ENCODE measurements at regions not wholly inside any gene's neighbourhood (a gene's known extent, or its start where the extent isn't known, plus 50 kb on each side); places are given as distances from the start of the nearest gene placed in this dataset.

DNA sequence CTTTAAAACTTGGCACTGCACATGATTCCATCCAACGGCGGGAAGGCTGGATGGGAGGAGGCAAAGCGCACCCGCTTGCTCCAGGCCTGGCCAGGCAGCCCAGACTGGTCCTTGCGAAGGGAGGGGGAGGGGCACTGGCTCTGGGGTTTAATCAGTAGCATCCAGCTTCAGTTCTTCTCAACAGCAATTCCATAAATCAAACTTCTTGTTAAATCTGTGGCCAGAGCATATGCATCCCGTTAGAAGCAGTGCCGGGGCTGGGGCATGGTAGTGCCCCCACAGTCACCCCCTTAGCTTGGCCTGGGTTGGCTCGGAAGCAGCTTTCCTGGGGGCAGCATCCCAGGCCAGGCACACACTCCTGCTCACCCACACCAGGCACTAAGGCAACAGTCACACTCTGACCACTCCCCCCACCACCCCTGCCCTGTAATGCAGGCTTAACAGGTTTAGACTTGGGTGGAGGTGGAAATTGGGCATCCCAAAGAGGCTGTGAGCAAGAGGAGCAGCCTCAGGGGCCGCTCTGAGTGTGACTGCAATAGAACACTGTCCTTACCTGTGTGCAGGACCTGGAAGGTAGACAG lies 94.1 kb upstream of the CASZ1 start:
- no peaks in the 10 kb centered on the region for H3K9me3 ChIP-seq
- no peak overlapping the region for H3K4me3 ChIP-seq (ENCODE audit: low read depth, low read length)
- peaks cover 23% of the 10 kb centered on the region for H3K4me1 ChIP-seq
- no peaks in the 10 kb centered on the region for H3K36me3 ChIP-seq
- TF ChIP-seq, protein P1, sequence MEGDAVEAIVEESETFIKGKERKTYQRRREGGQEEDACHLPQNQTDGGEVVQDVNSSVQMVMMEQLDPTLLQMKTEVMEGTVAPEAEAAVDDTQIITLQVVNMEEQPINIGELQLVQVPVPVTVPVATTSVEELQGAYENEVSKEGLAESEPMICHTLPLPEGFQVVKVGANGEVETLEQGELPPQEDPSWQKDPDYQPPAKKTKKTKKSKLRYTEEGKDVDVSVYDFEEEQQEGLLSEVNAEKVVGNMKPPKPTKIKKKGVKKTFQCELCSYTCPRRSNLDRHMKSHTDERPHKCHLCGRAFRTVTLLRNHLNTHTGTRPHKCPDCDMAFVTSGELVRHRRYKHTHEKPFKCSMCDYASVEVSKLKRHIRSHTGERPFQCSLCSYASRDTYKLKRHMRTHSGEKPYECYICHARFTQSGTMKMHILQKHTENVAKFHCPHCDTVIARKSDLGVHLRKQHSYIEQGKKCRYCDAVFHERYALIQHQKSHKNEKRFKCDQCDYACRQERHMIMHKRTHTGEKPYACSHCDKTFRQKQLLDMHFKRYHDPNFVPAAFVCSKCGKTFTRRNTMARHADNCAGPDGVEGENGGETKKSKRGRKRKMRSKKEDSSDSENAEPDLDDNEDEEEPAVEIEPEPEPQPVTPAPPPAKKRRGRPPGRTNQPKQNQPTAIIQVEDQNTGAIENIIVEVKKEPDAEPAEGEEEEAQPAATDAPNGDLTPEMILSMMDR (IDR thresholded peaks at IDR 0.05; ENCODE audit: low read depth, low read length), result no peak
- DNase-seq, result peak; percentile 74
- no peaks in the 10 kb centered on the region for H3K27me3 ChIP-seq

DNA sequence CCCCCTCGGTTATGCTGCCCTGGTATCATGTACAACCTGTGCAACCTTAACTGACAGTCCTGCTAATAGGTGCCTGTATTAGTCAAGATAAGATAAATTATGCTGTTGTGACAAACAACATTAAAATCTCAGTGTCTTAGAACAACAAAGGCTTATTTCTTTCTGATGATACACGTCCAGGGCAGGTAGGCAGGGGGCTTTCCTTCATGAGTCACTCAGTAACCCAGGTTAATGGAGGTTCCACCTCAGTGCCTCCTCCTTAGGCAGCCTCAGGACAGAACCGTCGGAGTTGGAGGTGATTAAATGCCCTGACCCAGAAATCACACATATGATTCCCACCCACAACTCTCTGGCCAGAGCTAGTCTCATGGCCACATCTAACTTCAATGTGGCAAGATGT lies 94.6 kb upstream of the CASZ1 start:
- Histone ChIP-seq H3K4me1 (peaks cover 23% of the 10 kb centered on the region), H3K27me3 (no peaks in the 10 kb centered on the region), H3K4me3 (ENCODE audit: low read depth, low read length) (no peak overlapping the region), H3K36me3 (no peaks in the 10 kb centered on the region), H3K9me3 (no peaks in the 10 kb centered on the region)
- TF ChIP-seq, protein P1 (IDR thresholded peaks at IDR 0.05; ENCODE audit: low read depth, low read length), result no peak
- DNase-seq, result no peak

GRCh38 chr1:10892138-10893065 lies 96.0 kb upstream of the CASZ1 start:
- no peak overlapping the region for H3K4me3 ChIP-seq (ENCODE audit: low read depth, low read length)
- no peaks in the 10 kb centered on the region for H3K36me3 ChIP-seq
- H3K4me1 ChIP-seq, result peaks cover 23% of the 10 kb centered on the region
- DNase-seq, result no peak
- no peaks in the 10 kb centered on the region for H3K9me3 ChIP-seq
- no peaks in the 10 kb centered on the region for H3K27me3 ChIP-seq
- TF ChIP-seq, protein P1 (IDR thresholded peaks at IDR 0.05; ENCODE audit: low read depth, low read length), result no peak

GRCh38 chr1:10895621-10896020 lies 99.2 kb upstream of the CASZ1 start:
- TF ChIP-seq, protein P1 (IDR thresholded peaks at IDR 0.05; ENCODE audit: low read depth, low read length), result no peak
- Histone ChIP-seq H3K4me1 (peaks cover 32% of the 10 kb centered on the region), H3K9me3 (no peaks in the 10 kb centered on the region), H3K27me3 (no peaks in the 10 kb centered on the region), H3K36me3 (no peaks in the 10 kb centered on the region), H3K4me3 (ENCODE audit: low read depth, low read length) (no peak overlapping the region)
- no peak for DNase-seq

DNA sequence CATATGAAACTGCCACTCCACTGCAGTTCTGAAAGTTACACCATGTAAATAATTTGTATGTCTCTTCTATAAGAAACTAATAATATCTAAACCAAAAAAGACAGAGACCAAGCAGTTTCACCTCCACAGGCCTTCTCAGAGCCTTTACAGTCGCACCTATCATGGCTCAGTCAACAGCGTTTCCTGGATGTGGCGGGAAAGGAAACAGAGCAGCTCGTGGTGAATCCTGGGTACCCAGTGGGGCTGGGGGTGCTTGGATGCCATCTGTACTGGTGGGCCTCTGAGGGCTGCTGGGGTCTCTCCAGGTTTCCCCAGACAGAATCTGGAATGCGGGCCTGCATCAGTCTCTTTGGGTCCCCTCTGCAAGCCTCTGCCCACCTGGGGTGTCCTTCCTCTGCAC lies 100.2 kb upstream of the CASZ1 start:
- no peak for DNase-seq
- H3K27me3 ChIP-seq, result no peaks in the 10 kb centered on the region
- no peaks in the 10 kb centered on the region for H3K9me3 ChIP-seq
- H3K4me1 ChIP-seq, result peaks cover 32% of the 10 kb centered on the region
- H3K4me3 ChIP-seq (ENCODE audit: low read depth, low read length), result no peak overlapping the region
- TF ChIP-seq, protein P1 (IDR thresholded peaks at IDR 0.05; ENCODE audit: low read depth, low read length), result no peak
- H3K36me3 ChIP-seq, result no peaks in the 10 kb centered on the region

Data from BE2C (cell line).